ENCODE measurements at regions not wholly inside any gene's neighbourhood (a gene's known extent, or its start where the extent isn't known, plus 50 kb on each side); places are given as distances from the start of the nearest gene placed in this dataset.

GRCh38 chr4:114087596-114088230, 108.3 kb upstream of the ARSJ start:
- Histone ChIP-seq H3K36me3 (ENCODE audit: insufficient read depth, insufficient read length, low read length) (no peaks in the 10 kb centered on the region), H3K27me3 (ENCODE audit: insufficient read depth, insufficient read length) (no peaks in the 10 kb centered on the region), H3K9ac (ENCODE audit: insufficient read length, low read depth) (no peak overlapping the region), H3K4me1 (ENCODE audit: insufficient read depth, insufficient read length) (no peaks in the 10 kb centered on the region), H3K4me3 (ENCODE audit: insufficient read length, low read depth) (no peak overlapping the region), H3K9me3 (ENCODE audit: insufficient read depth, low read length) (0 out of 2 replicates have a peak, but pooled peaks cover 4% of the 10 kb centered on the region)
- DNase-seq (ENCODE audit: low read depth, low spot score), result no peak
- TF ChIP-seq ZNF274 (IDR thresholded peaks at IDR 0.05; ENCODE audit: low read depth, low read length) (no peak), YY1 (IDR thresholded peaks at IDR 0.05; ENCODE audit: insufficient read depth, insufficient read length) (no peak), SUZ12 (IDR thresholded peaks at IDR 0.05; ENCODE audit: extremely low read depth, insufficient read depth, insufficient read length) (no peak)

DNA sequence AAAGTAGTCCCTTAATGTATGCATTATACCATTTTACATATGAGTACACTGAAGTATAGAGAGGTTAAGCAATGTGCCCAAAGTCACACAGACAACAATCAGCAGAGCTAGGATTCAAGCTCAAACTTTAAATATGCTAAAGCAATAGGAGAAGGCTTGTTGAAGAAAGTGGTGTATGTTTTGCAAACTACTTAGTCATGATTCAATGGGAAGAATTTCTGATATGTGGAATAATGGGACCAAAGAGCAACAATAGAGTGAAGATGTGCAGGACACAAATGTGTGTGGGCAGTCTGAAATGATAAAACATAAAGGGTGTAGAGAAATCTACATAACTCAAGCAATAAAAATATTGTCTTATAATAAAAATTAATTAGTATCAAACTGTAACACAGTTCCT, 109.0 kb upstream of the ARSJ start:
- TF ChIP-seq ZNF274 (IDR thresholded peaks at IDR 0.05; ENCODE audit: low read depth, low read length), result no peak
- no peak for TF ChIP-seq SUZ12 (IDR thresholded peaks at IDR 0.05; ENCODE audit: extremely low read depth, insufficient read depth, insufficient read length)
- 0 out of 2 replicates have a peak, but pooled peaks cover 4% of the 10 kb centered on the region for H3K9me3 ChIP-seq (ENCODE audit: insufficient read depth, low read length)
- no peak overlapping the region for H3K4me3 ChIP-seq (ENCODE audit: insufficient read length, low read depth)
- no peak overlapping the region for H3K9ac ChIP-seq (ENCODE audit: insufficient read length, low read depth)
- no peak for DNase-seq (ENCODE audit: low read depth, low spot score)
- no peaks in the 10 kb centered on the region for H3K27me3 ChIP-seq (ENCODE audit: insufficient read depth, insufficient read length)
- no peaks in the 10 kb centered on the region for H3K4me1 ChIP-seq (ENCODE audit: insufficient read depth, insufficient read length)
- no peaks in the 10 kb centered on the region for H3K36me3 ChIP-seq (ENCODE audit: insufficient read depth, insufficient read length, low read length)

GRCh38 chr4:114091546-114091945, 112.1 kb upstream of the ARSJ start:
- H3K4me3 ChIP-seq (ENCODE audit: insufficient read length, low read depth), result no peak overlapping the region
- H3K4me1 ChIP-seq (ENCODE audit: insufficient read depth, insufficient read length), result no peaks in the 10 kb centered on the region
- no peak overlapping the region for H3K9ac ChIP-seq (ENCODE audit: insufficient read length, low read depth)
- no peaks in the 10 kb centered on the region for H3K27me3 ChIP-seq (ENCODE audit: insufficient read depth, insufficient read length)
- no peak for DNase-seq (ENCODE audit: low read depth, low spot score)
- H3K9me3 ChIP-seq (ENCODE audit: insufficient read depth, low read length), result 0 out of 2 replicates have a peak, but pooled peaks cover 4% of the 10 kb centered on the region
- H3K36me3 ChIP-seq (ENCODE audit: insufficient read depth, insufficient read length, low read length), result no peaks in the 10 kb centered on the region
- TF ChIP-seq SUZ12 (IDR thresholded peaks at IDR 0.05; ENCODE audit: extremely low read depth, insufficient read depth, insufficient read length) (no peak), ZNF274 (IDR thresholded peaks at IDR 0.05; ENCODE audit: low read depth, low read length) (no peak), YY1 (IDR thresholded peaks at IDR 0.05; ENCODE audit: insufficient read depth, insufficient read length) (no peak)

DNA sequence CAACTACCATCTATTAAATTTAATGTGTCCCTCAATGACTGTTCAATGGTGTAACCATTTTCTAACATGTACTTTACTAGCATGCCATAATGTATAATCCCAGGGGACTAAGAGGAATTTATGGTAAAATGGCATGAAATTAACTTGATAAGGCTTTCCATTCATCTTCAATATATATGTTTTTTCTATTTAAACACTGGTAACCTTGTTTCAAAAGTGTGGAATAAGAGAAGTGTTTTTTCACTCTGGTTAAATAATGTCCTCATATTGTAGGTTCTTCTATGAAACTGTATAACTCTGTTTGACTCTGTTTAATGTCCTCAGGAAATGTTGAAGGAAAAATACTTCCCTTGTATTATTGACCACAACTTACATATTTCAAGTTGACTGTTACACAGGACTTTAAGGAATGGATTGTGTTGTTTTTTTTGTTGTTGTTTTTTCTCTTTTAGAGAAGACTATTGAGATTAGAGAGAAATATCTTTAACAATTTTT, 113.8 kb upstream of the ARSJ start:
- no peaks in the 10 kb centered on the region for H3K36me3 ChIP-seq (ENCODE audit: insufficient read depth, insufficient read length, low read length)
- no peak overlapping the region for H3K4me3 ChIP-seq (ENCODE audit: insufficient read length, low read depth)
- TF ChIP-seq SUZ12 (IDR thresholded peaks at IDR 0.05; ENCODE audit: extremely low read depth, insufficient read depth, insufficient read length) (no peak), YY1 (IDR thresholded peaks at IDR 0.05; ENCODE audit: insufficient read depth, insufficient read length) (no peak), ZNF274 (IDR thresholded peaks at IDR 0.05; ENCODE audit: low read depth, low read length) (no peak)
- H3K4me1 ChIP-seq (ENCODE audit: insufficient read depth, insufficient read length), result no peaks in the 10 kb centered on the region
- DNase-seq (ENCODE audit: low read depth, low spot score), result no peak
- no peak overlapping the region for H3K9ac ChIP-seq (ENCODE audit: insufficient read length, low read depth)
- H3K27me3 ChIP-seq (ENCODE audit: insufficient read depth, insufficient read length), result no peaks in the 10 kb centered on the region
- H3K9me3 ChIP-seq (ENCODE audit: insufficient read depth, low read length), result 0 out of 2 replicates have a peak, but pooled peaks cover 4% of the 10 kb centered on the region

- Histone ChIP-seq H3K9me3 (ENCODE audit: insufficient read depth, low read length) (no peaks in the 10 kb centered on the region), H3K9ac (ENCODE audit: insufficient read length, low read depth) (no peak overlapping the region), H3K4me1 (ENCODE audit: insufficient read depth, insufficient read length) (no peaks in the 10 kb centered on the region), H3K4me3 (ENCODE audit: insufficient read length, low read depth) (no peak overlapping the region), H3K27me3 (ENCODE audit: insufficient read depth, insufficient read length) (no peaks in the 10 kb centered on the region), H3K36me3 (ENCODE audit: insufficient read depth, insufficient read length, low read length) (no peaks in the 10 kb centered on the region)
- no peak for DNase-seq (ENCODE audit: low read depth, low spot score)
- TF ChIP-seq YY1 (IDR thresholded peaks at IDR 0.05; ENCODE audit: insufficient read depth, insufficient read length) (no peak), SUZ12 (IDR thresholded peaks at IDR 0.05; ENCODE audit: extremely low read depth, insufficient read depth, insufficient read length) (no peak), ZNF274 (IDR thresholded peaks at IDR 0.05; ENCODE audit: low read depth, low read length) (no peak)
Observed at GRCh38 chr4:114100288-114101031, 121.0 kb upstream of the ARSJ start.

DNA sequence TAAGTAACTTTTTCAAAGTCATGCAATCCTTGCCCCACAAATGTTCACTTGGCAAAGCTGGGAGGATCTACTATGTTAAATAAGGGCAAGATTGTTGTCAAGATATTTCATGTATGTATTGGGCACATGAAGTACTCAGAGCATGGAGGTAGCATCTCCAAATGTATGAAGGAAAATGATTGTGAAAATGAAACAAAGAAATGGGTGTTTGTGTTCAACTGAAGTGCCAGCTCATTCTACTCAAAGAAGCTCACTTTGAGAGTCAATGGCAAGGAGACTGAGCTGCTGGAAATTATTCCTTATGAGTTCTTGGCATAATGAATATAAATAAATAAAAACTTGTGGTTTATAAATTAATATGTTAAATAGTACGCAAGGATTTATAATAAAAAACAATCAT, 124.5 kb upstream of the ARSJ start:
- Histone ChIP-seq H3K4me1 (ENCODE audit: insufficient read depth, insufficient read length) (no peaks in the 10 kb centered on the region), H3K9ac (ENCODE audit: insufficient read length, low read depth) (no peak overlapping the region), H3K36me3 (ENCODE audit: insufficient read depth, insufficient read length, low read length) (no peaks in the 10 kb centered on the region), H3K9me3 (ENCODE audit: insufficient read depth, low read length) (no peaks in the 10 kb centered on the region), H3K27me3 (ENCODE audit: insufficient read depth, insufficient read length) (no peaks in the 10 kb centered on the region), H3K4me3 (ENCODE audit: insufficient read length, low read depth) (no peak overlapping the region)
- TF ChIP-seq YY1 (IDR thresholded peaks at IDR 0.05; ENCODE audit: insufficient read depth, insufficient read length), result no peak
- TF ChIP-seq SUZ12 (IDR thresholded peaks at IDR 0.05; ENCODE audit: extremely low read depth, insufficient read depth, insufficient read length), result no peak
- TF ChIP-seq ZNF274 (IDR thresholded peaks at IDR 0.05; ENCODE audit: low read depth, low read length), result no peak
- no peak for DNase-seq (ENCODE audit: low read depth, low spot score)

GRCh38 chr4:114108869-114109268, 129.4 kb upstream of the ARSJ start:
- Histone ChIP-seq H3K9ac (ENCODE audit: insufficient read length, low read depth) (no peak overlapping the region), H3K4me3 (ENCODE audit: insufficient read length, low read depth) (no peak overlapping the region), H3K4me1 (ENCODE audit: insufficient read depth, insufficient read length) (no peaks in the 10 kb centered on the region), H3K9me3 (ENCODE audit: insufficient read depth, low read length) (no peaks in the 10 kb centered on the region), H3K27me3 (ENCODE audit: insufficient read depth, insufficient read length) (no peaks in the 10 kb centered on the region), H3K36me3 (ENCODE audit: insufficient read depth, insufficient read length, low read length) (no peaks in the 10 kb centered on the region)
- no peak for DNase-seq (ENCODE audit: low read depth, low spot score)
- TF ChIP-seq SUZ12 (IDR thresholded peaks at IDR 0.05; ENCODE audit: extremely low read depth, insufficient read depth, insufficient read length) (no peak), ZNF274 (IDR thresholded peaks at IDR 0.05; ENCODE audit: low read depth, low read length) (no peak), YY1 (IDR thresholded peaks at IDR 0.05; ENCODE audit: insufficient read depth, insufficient read length) (no peak)
